Fibroblast of pulmonary artery (primary cell): ENCODE measurements at regions not wholly inside any gene's neighbourhood (a gene's known extent, or its start where the extent isn't known, plus 50 kb on each side); places are given as distances from the start of the nearest gene placed in this dataset.
A peak's percentile ranks its signal among the peaks of the same experiment; 100 is the strongest.

Experiments
- DNase-seq: peaks from one replicate; pipeline ENCODE4 v3.0.0-alpha.2; 2010; ENCODE audit warnings: low read depth
- H3K4me3 ChIP-seq: replicated peaks from 2 replicates; pipeline ENCODE4 v1.5.1; 2011; ENCODE audit warnings: low read depth, mild to moderate bottlenecking, control low read depth, low read length, moderate library complexity
- TF ChIP-seq, protein P1 (sequence below): IDR thresholded peaks from 2 replicates; pipeline ENCODE4 v1.5.1; 2011; ENCODE audit warnings: mild to moderate bottlenecking, control low read depth, low read length, inconsistent platforms; ENCODE audit errors: missing control alignments

- peak; percentile 53 for DNase-seq
- TF ChIP-seq, protein P1, sequence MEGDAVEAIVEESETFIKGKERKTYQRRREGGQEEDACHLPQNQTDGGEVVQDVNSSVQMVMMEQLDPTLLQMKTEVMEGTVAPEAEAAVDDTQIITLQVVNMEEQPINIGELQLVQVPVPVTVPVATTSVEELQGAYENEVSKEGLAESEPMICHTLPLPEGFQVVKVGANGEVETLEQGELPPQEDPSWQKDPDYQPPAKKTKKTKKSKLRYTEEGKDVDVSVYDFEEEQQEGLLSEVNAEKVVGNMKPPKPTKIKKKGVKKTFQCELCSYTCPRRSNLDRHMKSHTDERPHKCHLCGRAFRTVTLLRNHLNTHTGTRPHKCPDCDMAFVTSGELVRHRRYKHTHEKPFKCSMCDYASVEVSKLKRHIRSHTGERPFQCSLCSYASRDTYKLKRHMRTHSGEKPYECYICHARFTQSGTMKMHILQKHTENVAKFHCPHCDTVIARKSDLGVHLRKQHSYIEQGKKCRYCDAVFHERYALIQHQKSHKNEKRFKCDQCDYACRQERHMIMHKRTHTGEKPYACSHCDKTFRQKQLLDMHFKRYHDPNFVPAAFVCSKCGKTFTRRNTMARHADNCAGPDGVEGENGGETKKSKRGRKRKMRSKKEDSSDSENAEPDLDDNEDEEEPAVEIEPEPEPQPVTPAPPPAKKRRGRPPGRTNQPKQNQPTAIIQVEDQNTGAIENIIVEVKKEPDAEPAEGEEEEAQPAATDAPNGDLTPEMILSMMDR: no peak
Measured at GRCh38 chr6:126123226-126123625, 136.9 kb downstream of the TRMT11 start.

GRCh38 chr6:126127659-126128058, 141.3 kb downstream of the TRMT11 start:
- no peak overlapping the region for H3K4me3 ChIP-seq
- no peak for DNase-seq
- TF ChIP-seq, protein P1: no peak

More at GRCh38 chr6:126123226-126123625, 136.9 kb downstream of the TRMT11 start:
- no peak overlapping the region for H3K4me3 ChIP-seq

DNA sequence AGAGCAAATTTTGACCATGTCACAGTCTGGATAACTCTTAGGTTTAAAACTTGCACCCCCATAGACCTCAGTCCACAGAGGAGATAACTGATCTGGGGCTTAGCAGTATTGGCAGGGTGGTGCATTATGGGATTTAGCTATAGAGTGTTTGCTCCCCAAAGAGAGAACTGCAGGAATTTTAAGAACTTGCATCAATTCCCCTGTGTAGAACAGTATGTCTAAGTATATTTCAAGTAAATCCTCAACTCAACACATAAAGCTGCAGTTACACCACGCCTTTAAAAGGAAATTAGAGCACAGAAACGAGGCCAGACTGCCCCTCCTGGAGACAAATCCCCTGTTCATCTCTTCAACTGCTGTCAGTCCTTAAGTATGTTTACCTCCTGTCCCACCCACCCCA, 144.9 kb downstream of the TRMT11 start:
- no peak overlapping the region for H3K4me3 ChIP-seq
- TF ChIP-seq, protein P1: no peak
- DNase-seq: no peak

DNA sequence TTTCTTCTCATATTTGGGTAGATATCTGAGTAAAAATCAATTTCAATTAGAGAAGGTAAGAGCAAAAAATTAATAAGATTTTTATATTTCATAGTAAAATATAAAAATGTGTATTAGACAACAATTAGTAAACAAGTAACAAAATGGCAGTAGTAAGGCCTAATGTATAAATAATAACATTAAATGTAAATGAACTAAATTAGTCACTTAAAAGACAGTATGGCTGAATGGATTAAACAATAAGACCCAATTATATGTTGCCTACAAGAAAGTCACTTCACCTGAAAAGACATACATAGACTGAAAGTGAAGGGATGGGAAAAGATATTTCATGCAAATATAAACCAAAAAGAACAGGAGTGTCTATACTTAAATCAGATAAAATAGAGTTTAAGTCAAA, 147.6 kb downstream of the TRMT11 start:
- TF ChIP-seq, protein P1: no peak
- DNase-seq: no peak
- H3K4me3 ChIP-seq: no peak overlapping the region

DNA sequence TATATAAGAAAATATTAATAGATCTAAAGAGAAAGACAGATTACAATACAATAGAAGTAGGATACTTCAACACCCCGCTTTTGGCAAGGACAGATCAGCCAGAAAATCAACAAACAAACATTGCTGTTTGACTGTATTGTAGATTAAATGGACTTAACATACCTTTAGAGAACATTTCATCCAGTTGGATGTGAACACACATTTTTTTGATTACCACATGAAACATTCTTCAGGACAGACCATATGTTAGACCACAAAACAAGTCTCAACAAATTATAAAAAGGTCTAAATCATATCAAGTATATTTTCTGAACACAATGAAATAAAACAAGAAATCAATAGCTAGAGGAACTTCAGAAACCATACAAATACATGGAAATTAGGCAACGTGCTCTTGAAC, 148.2 kb downstream of the TRMT11 start:
- H3K4me3 ChIP-seq: no peak overlapping the region
- TF ChIP-seq, protein P1: no peak
- no peak for DNase-seq

- no peak overlapping the region for H3K4me3 ChIP-seq
- TF ChIP-seq, protein P1: no peak
- DNase-seq: no peak
Measured at GRCh38 chr6:126140015-126140414, 153.7 kb downstream of the TRMT11 start.

- TF ChIP-seq, protein P1: no peak
- H3K4me3 ChIP-seq: no peak overlapping the region
- peak; percentile 20 for DNase-seq
Measured at GRCh38 chr6:126143761-126144251, 157.5 kb downstream of the TRMT11 start.
